Muscle layer of duodenum (tissue), 2 donors: ENCODE measurements at regions not wholly inside any gene's neighbourhood (a gene's known extent, or its start where the extent isn't known, plus 50 kb on each side); places are given as distances from the start of the nearest gene placed in this dataset.

Source experiments
- H3K27ac ChIP-seq: one replicate; pipeline ENCODE4 v1.7.0; 2013; ENCODE audit warnings: mild to moderate bottlenecking, low read length
- H3K27me3 ChIP-seq: one replicate; pipeline ENCODE4 v1.7.0; 2013; ENCODE audit warnings: low read depth, mild to moderate bottlenecking, control low read depth, low read length
- H3K36me3 ChIP-seq, 2 donors: one replicate each; pipeline ENCODE4 v1.7.0; 2013; ENCODE audit warnings: low read length in 2 of 2, control low read depth in 1 of 2, mild to moderate bottlenecking in 1 of 2; ENCODE audit not compliant: insufficient read depth in 2 of 2, control insufficient read depth in 1 of 2
- H3K4me1 ChIP-seq, 2 donors: one replicate each; pipeline ENCODE4 v1.7.0; 2013; ENCODE audit warnings: low read length in 2 of 2, mild to moderate bottlenecking in 2 of 2, control low read depth in 1 of 2, moderate library complexity in 1 of 2; ENCODE audit not compliant: insufficient read depth in 2 of 2, control insufficient read depth in 1 of 2
- H3K4me3 ChIP-seq, 2 donors: one replicate each; pipeline ENCODE4 v1.7.0; 2013; ENCODE audit warnings: low read length in 2 of 2, low read depth in 1 of 2, mild to moderate bottlenecking in 1 of 2
- H3K9me3 ChIP-seq, 2 donors: one replicate each; pipeline ENCODE4 v1.7.0; 2013; ENCODE audit warnings: low read length in 2 of 2, control low read depth in 1 of 2, mild to moderate bottlenecking in 1 of 2; ENCODE audit not compliant: control insufficient read depth in 1 of 2
- donor health status: healthy.

DNA sequence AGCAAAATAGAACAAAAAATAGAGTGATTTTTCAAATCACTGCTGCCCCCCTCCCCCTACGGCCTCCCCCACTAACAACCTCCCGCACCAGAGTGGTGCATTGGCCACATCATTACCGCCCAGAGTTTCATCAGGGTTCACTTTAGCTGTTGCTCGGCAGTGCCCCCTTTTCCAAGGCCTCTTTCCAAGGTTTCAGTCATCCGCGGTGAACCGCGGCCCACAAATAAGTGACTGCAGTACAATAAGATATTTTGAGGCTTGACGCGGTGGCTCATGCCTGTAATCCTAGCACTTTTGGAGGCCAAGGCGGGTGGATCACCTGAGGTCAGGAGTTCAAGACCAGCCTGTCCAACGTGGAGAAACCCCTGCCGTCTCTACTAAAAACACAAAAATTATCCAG, 180.0 kb downstream of the MAF start:
- no peak overlapping the region for H3K4me3 ChIP-seq
- H3K27ac ChIP-seq: no peak overlapping the region
- H3K36me3 ChIP-seq: no peaks in the 10 kb centered on the region
- no peaks in the 10 kb centered on the region for H3K27me3 ChIP-seq
- no peaks in the 10 kb centered on the region for H3K9me3 ChIP-seq
- no peaks in the 10 kb centered on the region for H3K4me1 ChIP-seq

DNA sequence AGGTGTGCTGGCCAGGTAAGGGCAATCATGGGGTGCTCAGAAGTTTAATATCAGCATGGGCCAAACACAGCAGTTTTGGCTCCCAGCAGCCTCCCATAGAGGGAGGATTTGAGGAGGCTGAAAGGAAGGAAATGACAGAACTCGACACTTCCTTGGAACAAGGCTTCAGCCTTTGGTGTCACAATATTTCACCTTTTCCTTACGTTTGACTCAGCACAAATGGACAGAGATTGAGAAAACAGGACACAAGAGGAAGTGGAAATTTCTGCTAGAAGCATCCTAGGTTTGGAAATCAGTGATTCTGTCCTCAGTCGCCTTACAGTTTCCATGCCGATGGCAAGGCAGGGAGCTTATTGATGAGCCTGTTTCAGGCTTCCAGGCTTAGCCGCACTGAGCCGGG, 181.4 kb downstream of the MAF start:
- Histone ChIP-seq H3K27me3 (no peaks in the 10 kb centered on the region), H3K4me3 (no peak overlapping the region), H3K27ac (no peak overlapping the region), H3K36me3 (no peaks in the 10 kb centered on the region), H3K9me3 (no peaks in the 10 kb centered on the region), H3K4me1 (no peaks in the 10 kb centered on the region)

- Histone ChIP-seq H3K27ac (no peak overlapping the region), H3K4me3 (no peak overlapping the region), H3K9me3 (no peaks in the 10 kb centered on the region), H3K27me3 (no peaks in the 10 kb centered on the region), H3K36me3 (no peaks in the 10 kb centered on the region), H3K4me1 (no peaks in the 10 kb centered on the region)
Measured at GRCh38 chr16:79417601-79418008, 182.9 kb downstream of the MAF start.

- Histone ChIP-seq H3K9me3 (no peaks in the 10 kb centered on the region), H3K27ac (no peak overlapping the region), H3K4me1 (no peaks in the 10 kb centered on the region), H3K4me3 (no peak overlapping the region), H3K27me3 (no peaks in the 10 kb centered on the region), H3K36me3 (no peaks in the 10 kb centered on the region)
Measured at GRCh38 chr16:79415983-79416640, 184.4 kb downstream of the MAF start.

DNA sequence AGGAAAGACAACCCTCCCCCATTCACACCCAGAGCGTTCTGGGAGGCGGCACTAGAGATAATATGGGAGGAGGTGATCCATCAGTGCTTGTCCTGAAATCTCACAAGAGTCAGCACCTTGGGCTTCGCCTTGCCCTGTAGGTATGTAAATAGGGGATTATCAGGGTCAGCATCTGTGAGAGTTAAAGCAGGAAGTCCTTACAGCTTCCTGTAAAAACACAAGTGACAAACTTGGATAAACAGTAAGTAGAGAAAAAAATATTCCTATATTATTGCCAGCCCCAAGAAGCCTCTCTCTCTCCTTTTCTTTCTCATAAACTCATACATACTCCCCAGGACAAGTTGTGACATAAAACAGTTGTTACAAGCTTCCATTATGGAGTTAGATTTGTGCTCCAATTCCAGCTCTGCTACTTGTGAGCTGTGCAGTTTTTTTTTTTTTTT, 187.7 kb downstream of the MAF start:
- no peak overlapping the region for H3K4me3 ChIP-seq
- no peaks in the 10 kb centered on the region for H3K4me1 ChIP-seq
- H3K27ac ChIP-seq: no peak overlapping the region
- H3K9me3 ChIP-seq: no peaks in the 10 kb centered on the region
- no peaks in the 10 kb centered on the region for H3K36me3 ChIP-seq
- H3K27me3 ChIP-seq: no peaks in the 10 kb centered on the region

- H3K9me3 ChIP-seq: no peaks in the 10 kb centered on the region
- H3K36me3 ChIP-seq: no peaks in the 10 kb centered on the region
- no peaks in the 10 kb centered on the region for H3K4me1 ChIP-seq
- no peak overlapping the region for H3K4me3 ChIP-seq
- H3K27me3 ChIP-seq: no peaks in the 10 kb centered on the region
- H3K27ac ChIP-seq: no peak overlapping the region
Measured at GRCh38 chr16:79411805-79412204, 188.7 kb downstream of the MAF start.

GRCh38 chr16:79411357-79411756, 189.2 kb downstream of the MAF start:
- Histone ChIP-seq H3K36me3 (no peaks in the 10 kb centered on the region), H3K9me3 (no peaks in the 10 kb centered on the region), H3K27ac (no peak overlapping the region), H3K27me3 (no peaks in the 10 kb centered on the region), H3K4me3 (no peak overlapping the region), H3K4me1 (no peaks in the 10 kb centered on the region)

- Histone ChIP-seq H3K36me3 (no peaks in the 10 kb centered on the region), H3K27me3 (no peaks in the 10 kb centered on the region), H3K4me3 (no peak overlapping the region), H3K27ac (no peak overlapping the region), H3K4me1 (no peaks in the 10 kb centered on the region), H3K9me3 (peaks cover 0 to 5% of the 10 kb centered on the region in 2 donors)
Measured at GRCh38 chr16:79409978-79410377, 190.6 kb downstream of the MAF start.

DNA sequence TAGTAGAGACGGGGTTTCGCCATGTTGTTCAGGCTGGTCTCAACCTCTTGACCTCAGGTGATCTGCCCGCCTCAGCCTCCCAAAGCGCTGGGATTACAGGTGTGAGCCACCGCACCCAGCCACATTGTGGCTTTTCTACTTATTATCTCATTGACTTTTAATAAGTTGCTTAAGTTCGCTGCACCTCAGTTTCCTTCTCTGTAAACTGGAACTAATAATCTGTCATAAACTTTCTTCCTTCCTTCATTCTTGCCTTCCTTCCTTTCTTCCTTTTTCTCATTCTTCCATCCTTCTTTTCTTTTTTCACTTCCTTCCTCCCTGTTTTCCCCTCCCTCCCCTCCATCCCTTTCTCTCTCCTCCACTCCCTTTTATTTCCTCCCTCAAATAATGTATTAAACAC, 192.2 kb downstream of the MAF start:
- no peak overlapping the region for H3K27ac ChIP-seq
- H3K4me1 ChIP-seq: no peaks in the 10 kb centered on the region
- H3K27me3 ChIP-seq: no peaks in the 10 kb centered on the region
- peaks cover 0 to 5% of the 10 kb centered on the region in 2 donors for H3K9me3 ChIP-seq
- no peak overlapping the region for H3K4me3 ChIP-seq
- H3K36me3 ChIP-seq: no peaks in the 10 kb centered on the region

- H3K27me3 ChIP-seq: no peaks in the 10 kb centered on the region
- no peaks in the 10 kb centered on the region for H3K36me3 ChIP-seq
- H3K4me3 ChIP-seq: no peak overlapping the region
- H3K4me1 ChIP-seq: no peaks in the 10 kb centered on the region
- peaks cover 0 to 5% of the 10 kb centered on the region in 2 donors for H3K9me3 ChIP-seq
- no peak overlapping the region for H3K27ac ChIP-seq
Measured at GRCh38 chr16:79407461-79408135, 192.9 kb downstream of the MAF start.

GRCh38 chr16:79407005-79407404, 193.5 kb downstream of the MAF start:
- H3K27ac ChIP-seq: no peak overlapping the region
- H3K4me1 ChIP-seq: no peaks in the 10 kb centered on the region
- no peaks in the 10 kb centered on the region for H3K27me3 ChIP-seq
- no peaks in the 10 kb centered on the region for H3K36me3 ChIP-seq
- H3K4me3 ChIP-seq: no peak overlapping the region
- peaks cover 0 to 5% of the 10 kb centered on the region in 2 donors for H3K9me3 ChIP-seq

GRCh38 chr16:79404571-79404970, 196.0 kb downstream of the MAF start:
- H3K4me1 ChIP-seq: no peaks in the 10 kb centered on the region
- no peak overlapping the region for H3K27ac ChIP-seq
- no peaks in the 10 kb centered on the region for H3K27me3 ChIP-seq
- peaks cover 0 to 5% of the 10 kb centered on the region in 2 donors for H3K9me3 ChIP-seq
- no peak overlapping the region for H3K4me3 ChIP-seq
- H3K36me3 ChIP-seq: no peaks in the 10 kb centered on the region
